CD14-positive monocyte (primary cell): ENCODE measurements at regions not wholly inside any gene's neighbourhood (a gene's known extent, or its start where the extent isn't known, plus 50 kb on each side); places are given as distances from the start of the nearest gene placed in this dataset.

ENCODE experiments used
- DNase-seq, 3 donors: peaks; one replicate each; pipeline ENCODE4 v3.0.0-alpha.2; 2011 to 2022
- H2AFZ ChIP-seq: 2 replicates; pipeline ENCODE4 v1.6.0; 2012; ENCODE audit warnings: mild to moderate bottlenecking, low read depth, low read length, inconsistent platforms; ENCODE audit not compliant: insufficient read depth, poor library complexity, severe bottlenecking
- H3K27ac ChIP-seq, 2 donors: 1 replicate in 1 of 2; 2 replicates in 1 of 2; pipeline ENCODE4 v1.5.1; 2012 to 2013; ENCODE audit warnings: low read length in 2 of 2, control low read depth in 1 of 2, inconsistent platforms in 1 of 2, low read depth in 1 of 2, mild to moderate bottlenecking in 1 of 2
- H3K27me3 ChIP-seq, 2 donors: one replicate each; pipeline versions ENCODE4 v1.6.0 to v1.6.1; 2011 to 2013; ENCODE audit warnings: low read length in 2 of 2; ENCODE audit not compliant: control insufficient read depth in 2 of 2, insufficient read depth in 2 of 2
- H3K36me3 ChIP-seq, 2 donors: replicated peaks in 1 of 2; 1 replicate in 1 of 2; 2 replicates in 1 of 2; pipeline versions ENCODE4 v1.5.1 to v1.6.1; 2012 to 2013; ENCODE audit warnings: low read length in 2 of 2, control low read depth in 1 of 2, inconsistent platforms in 1 of 2, mild to moderate bottlenecking in 1 of 2; ENCODE audit not compliant: insufficient read depth in 2 of 2, control insufficient read depth in 1 of 2
- H3K4me1 ChIP-seq, 2 donors: 1 replicate in 1 of 2; 2 replicates in 1 of 2; pipeline versions ENCODE4 v1.5.1 to v1.6.1; 2012 to 2013; ENCODE audit warnings: low read length in 2 of 2, control low read depth in 1 of 2, inconsistent platforms in 1 of 2, mild to moderate bottlenecking in 1 of 2, moderate library complexity in 1 of 2; ENCODE audit not compliant: insufficient read depth in 2 of 2, control insufficient read depth in 1 of 2
- H3K4me2 ChIP-seq: replicated peaks from 2 replicates; pipeline ENCODE3; 2012; ENCODE audit warnings: low read length, moderate library complexity, mild to moderate bottlenecking; ENCODE audit not compliant: poor library complexity, severe bottlenecking; ENCODE audit errors: extremely low read depth
- H3K4me3 ChIP-seq, 3 experiments: fragments of 200-600 bp in 1 of 3; sonication (generic) in 1 of 3; replicated peaks in 1 of 3; 1 replicate in 2 of 3; 2 replicates in 1 of 3; pipeline ENCODE4 v1.5.1; 2011 to 2013; ENCODE audit warnings: low read length in 3 of 3, mild to moderate bottlenecking in 3 of 3, control low read depth in 2 of 3, low read depth in 2 of 3, inconsistent platforms in 1 of 3, moderate library complexity in 1 of 3
- H3K79me2 ChIP-seq: 2 replicates; pipeline ENCODE4 v1.6.0; 2012; ENCODE audit warnings: mild to moderate bottlenecking, control low read depth, inconsistent platforms, low read length, moderate library complexity; ENCODE audit not compliant: insufficient read depth
- H3K9ac ChIP-seq: 2 replicates; pipeline ENCODE4 v1.6.0; 2017; ENCODE audit warnings: low read length, mild to moderate bottlenecking; ENCODE audit not compliant: insufficient read depth, poor library complexity, severe bottlenecking
- H3K9me3 ChIP-seq, 2 donors: replicated peaks in 1 of 2; 1 replicate in 1 of 2; 2 replicates in 1 of 2; pipeline versions ENCODE4 v1.5.1 to v1.6.1; 2012 to 2013; ENCODE audit warnings: low read length in 2 of 2, control low read depth in 1 of 2; ENCODE audit not compliant: control insufficient read depth in 1 of 2, insufficient read depth in 1 of 2
- H4K20me1 ChIP-seq: 2 replicates; pipeline ENCODE4 v1.6.0; 2012; ENCODE audit warnings: mild to moderate bottlenecking, low read length, control low read depth, moderate library complexity; ENCODE audit not compliant: insufficient read depth
- H3K27ac Mint-ChIP-seq, 7 donors: one replicate each; pipeline ENCODE4 v1.8.0; 2020; ENCODE audit warnings: mild to moderate bottlenecking in 7 of 7, mixed read lengths in 7 of 7, moderate library complexity in 6 of 7, inconsistent platforms in 2 of 7
- H3K27me3 Mint-ChIP-seq, 3 donors: one replicate each; pipeline ENCODE4 v1.8.0; 2021 to 2022; ENCODE audit warnings: low read depth in 3 of 3, mild to moderate bottlenecking in 3 of 3, mixed read lengths in 3 of 3, moderate library complexity in 3 of 3, inconsistent platforms in 1 of 3
- H3K36me3 Mint-ChIP-seq, 2 donors: one replicate each; pipeline ENCODE4 v1.8.0; 2020; ENCODE audit warnings: mixed read lengths in 2 of 2, inconsistent platforms in 1 of 2, mild to moderate bottlenecking in 1 of 2
- H3K4me1 Mint-ChIP-seq: one replicate; pipeline ENCODE4 v1.8.0; 2020; ENCODE audit warnings: mild to moderate bottlenecking, mixed read lengths
- H3K4me3 Mint-ChIP-seq, 2 donors: one replicate each; pipeline ENCODE4 v1.8.0; 2020; ENCODE audit warnings: mild to moderate bottlenecking in 2 of 2, mixed read lengths in 2 of 2, moderate library complexity in 1 of 2
- H3K9me3 Mint-ChIP-seq, 7 donors: one replicate each; pipeline ENCODE4 v1.8.0; 2020 to 2022; ENCODE audit warnings: mixed read lengths in 7 of 7, mild to moderate bottlenecking in 6 of 7, moderate library complexity in 6 of 7, inconsistent platforms in 2 of 7
- WGBS: methylation state at CpG from one replicate; pipeline ENCODE4 v1.1.5; 2013; ENCODE audit warnings: missing lambda C conversion rate; ENCODE audit not compliant: insufficient coverage; 5-methylcytosine and 5-hydroxymethylcytosine counted together
- intact Hi-C, 2 donors: fragments of 100-400 bp; cut with micrococcal nuclease; formaldehyde crosslinking; loops; one replicate each; pipeline versions ENCODE4 v1.15.0 to v1.15.1; 2023
- TF ChIP-seq, protein P1 (sequence below): fragments of 200-600 bp; IDR thresholded peaks from one replicate; pipeline ENCODE4 v1.8.0; 2022; ENCODE audit warnings: antibody characterized with exemption, mild to moderate bottlenecking

DNA sequence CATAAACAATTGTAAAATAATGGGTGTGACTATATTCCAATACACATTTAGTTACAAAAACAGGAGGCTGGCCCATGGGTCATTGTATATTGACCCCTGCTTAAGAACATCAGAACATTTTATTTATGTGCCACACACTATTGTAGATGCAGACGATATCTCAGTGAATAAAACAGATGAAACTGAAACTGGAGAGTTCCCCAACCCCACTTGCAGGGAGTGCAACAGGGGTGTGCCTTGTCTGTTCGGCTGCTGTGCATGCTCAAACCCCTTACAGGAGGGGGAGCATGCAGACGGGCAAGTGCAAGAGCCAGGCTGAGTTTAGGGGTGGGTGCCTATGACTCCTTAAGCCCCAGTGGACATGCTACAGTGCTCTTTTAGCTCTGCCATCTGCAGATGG lies 509.6 kb downstream of the IGSF11 start:
- 92% methylated on average over 2 of the region's 3 CpGs for WGBS
- Histone ChIP-seq H3K27ac (no peak overlapping the region), H2AFZ (no peak overlapping the region), H3K4me3 (no peak overlapping the region), H3K79me2 (no peaks in the 10 kb centered on the region), H3K4me1 (no peaks in the 10 kb centered on the region), H3K4me2 (no peak overlapping the region), H3K36me3 (no peaks in the 10 kb centered on the region), H4K20me1 (no peaks in the 10 kb centered on the region), H3K9ac (no peak overlapping the region), H3K9me3 (peaks cover 0 to 11% of the 10 kb centered on the region in 2 donors), H3K27me3 (no peaks in the 10 kb centered on the region)
- peaks cover 1 to 17% (median 6%) of the 10 kb centered on the region in 7 donors for H3K9me3 Mint-ChIP-seq
- no peak for DNase-seq
- H3K27me3 Mint-ChIP-seq = peaks cover 0 to 1% (median 0%) of the 10 kb centered on the region in 3 donors
- H3K4me3 Mint-ChIP-seq = no peak overlapping the region
- intact Hi-C loops = no loop called here
- TF ChIP-seq, protein P1, sequence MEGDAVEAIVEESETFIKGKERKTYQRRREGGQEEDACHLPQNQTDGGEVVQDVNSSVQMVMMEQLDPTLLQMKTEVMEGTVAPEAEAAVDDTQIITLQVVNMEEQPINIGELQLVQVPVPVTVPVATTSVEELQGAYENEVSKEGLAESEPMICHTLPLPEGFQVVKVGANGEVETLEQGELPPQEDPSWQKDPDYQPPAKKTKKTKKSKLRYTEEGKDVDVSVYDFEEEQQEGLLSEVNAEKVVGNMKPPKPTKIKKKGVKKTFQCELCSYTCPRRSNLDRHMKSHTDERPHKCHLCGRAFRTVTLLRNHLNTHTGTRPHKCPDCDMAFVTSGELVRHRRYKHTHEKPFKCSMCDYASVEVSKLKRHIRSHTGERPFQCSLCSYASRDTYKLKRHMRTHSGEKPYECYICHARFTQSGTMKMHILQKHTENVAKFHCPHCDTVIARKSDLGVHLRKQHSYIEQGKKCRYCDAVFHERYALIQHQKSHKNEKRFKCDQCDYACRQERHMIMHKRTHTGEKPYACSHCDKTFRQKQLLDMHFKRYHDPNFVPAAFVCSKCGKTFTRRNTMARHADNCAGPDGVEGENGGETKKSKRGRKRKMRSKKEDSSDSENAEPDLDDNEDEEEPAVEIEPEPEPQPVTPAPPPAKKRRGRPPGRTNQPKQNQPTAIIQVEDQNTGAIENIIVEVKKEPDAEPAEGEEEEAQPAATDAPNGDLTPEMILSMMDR = no peak
- no peak overlapping the region for H3K27ac Mint-ChIP-seq
- H3K4me1 Mint-ChIP-seq = no peaks in the 10 kb centered on the region
- H3K36me3 Mint-ChIP-seq = no peaks in the 10 kb centered on the region

- no peak overlapping the region for H2AFZ ChIP-seq
- H3K79me2 ChIP-seq = no peaks in the 10 kb centered on the region
- peaks cover 0 to 11% of the 10 kb centered on the region in 2 donors for H3K9me3 ChIP-seq
- peaks cover 1 to 14% (median 7%) of the 10 kb centered on the region in 7 donors for H3K9me3 Mint-ChIP-seq
- H3K36me3 ChIP-seq = no peaks in the 10 kb centered on the region
- H3K4me1 ChIP-seq = no peaks in the 10 kb centered on the region
- H3K27ac ChIP-seq = no peak overlapping the region
- no peaks in the 10 kb centered on the region for H3K27me3 ChIP-seq
- no peak for DNase-seq
- no peak overlapping the region for H3K27ac Mint-ChIP-seq
- no peaks in the 10 kb centered on the region for H4K20me1 ChIP-seq
- 71% methylated on average over 1 of the region's 1 CpG for WGBS
- intact Hi-C loops = no loop called here
- no peaks in the 10 kb centered on the region for H3K36me3 Mint-ChIP-seq
- no peak overlapping the region for H3K9ac ChIP-seq
- H3K4me3 Mint-ChIP-seq = no peak overlapping the region
- no peak overlapping the region for H3K4me2 ChIP-seq
- no peaks in the 10 kb centered on the region for H3K4me1 Mint-ChIP-seq
- TF ChIP-seq, protein P1 = no peak
- no peak overlapping the region for H3K4me3 ChIP-seq
- H3K27me3 Mint-ChIP-seq = peaks cover 0 to 1% (median 0%) of the 10 kb centered on the region in 3 donors
These were observed 507.7 kb downstream of the IGSF11 start for GRCh38 chr3:118526758-118527513.
